ENCODE measurements at regions not wholly inside any gene's neighbourhood (a gene's known extent, or its start where the extent isn't known, plus 50 kb on each side); places are given as distances from the start of the nearest gene placed in this dataset.
"Not testable (repeated sequence)": the region's sequence is repeated elsewhere in the genome, so short reads cannot be mapped to it uniquely, and the experiment has no call there.

- Mint-ChIP-seq H3K27ac (no peak overlapping the region), H3K4me3 (no peak overlapping the region), H3K36me3 (no peaks in the 10 kb centered on the region), H3K4me1 (no peaks in the 10 kb centered on the region), H3K27me3 (peaks cover 10% of the 10 kb centered on the region), H3K9me3 (ENCODE audit: low read depth) (no peaks in the 10 kb centered on the region)
- CTCF ChIA-PET, result no interaction called here
- DNase-seq, result no peak
- ATAC-seq, result no peak
Measured at GRCh38 chr6:134819236-134819635, 130.7 kb downstream of the ALDH8A1 start.

DNA sequence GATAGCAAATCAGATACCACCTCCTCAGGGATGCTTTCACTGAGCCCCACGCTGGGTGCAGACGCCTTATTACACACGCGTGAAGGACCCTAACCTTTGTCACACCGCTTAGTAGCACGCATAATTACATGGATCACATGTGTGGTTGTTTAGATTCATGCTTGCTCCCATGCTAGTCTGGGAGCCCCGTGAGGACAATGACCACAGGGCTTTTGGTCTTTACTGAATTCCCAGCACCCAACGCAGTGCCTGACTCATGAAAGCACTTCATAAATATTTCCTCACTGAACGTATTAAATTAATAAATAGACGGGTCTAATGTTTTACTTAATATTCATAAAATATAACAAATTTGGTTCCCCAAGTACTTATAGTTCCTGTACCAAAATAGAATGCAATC is 132.5 kb downstream of the ALDH8A1 start:
- H3K27me3 Mint-ChIP-seq, result peaks cover 8% of the 10 kb centered on the region
- H3K36me3 Mint-ChIP-seq, result no peaks in the 10 kb centered on the region
- no peak for ATAC-seq
- no peak overlapping the region for H3K27ac Mint-ChIP-seq
- no peak for DNase-seq
- no peaks in the 10 kb centered on the region for H3K9me3 Mint-ChIP-seq (ENCODE audit: low read depth)
- CTCF ChIA-PET, result interaction anchor here (0.7 kb wide), 1 partner anchor 657 kb away, joined by 4 read pairs; no protein-coding TSS in a partner anchor
- H3K4me3 Mint-ChIP-seq, result no peak overlapping the region
- H3K4me1 Mint-ChIP-seq, result no peaks in the 10 kb centered on the region

- H3K27ac Mint-ChIP-seq, result no peak overlapping the region
- CTCF ChIA-PET, result no interaction called here
- H3K27me3 Mint-ChIP-seq, result peaks cover 4% of the 10 kb centered on the region
- no peaks in the 10 kb centered on the region for H3K9me3 Mint-ChIP-seq (ENCODE audit: low read depth)
- no peak overlapping the region for H3K4me3 Mint-ChIP-seq
- no peaks in the 10 kb centered on the region for H3K36me3 Mint-ChIP-seq
- ATAC-seq (no peak), DNase-seq (no peak)
- H3K4me1 Mint-ChIP-seq, result no peaks in the 10 kb centered on the region
Measured at GRCh38 chr6:134816780-134817179, 133.1 kb downstream of the ALDH8A1 start.

- DNase-seq (no peak), ATAC-seq (no peak)
- H3K4me3 Mint-ChIP-seq, result no peak overlapping the region
- H3K9me3 Mint-ChIP-seq (ENCODE audit: low read depth), result no peaks in the 10 kb centered on the region
- H3K36me3 Mint-ChIP-seq, result no peaks in the 10 kb centered on the region
- no peak overlapping the region for H3K27ac Mint-ChIP-seq
- CTCF ChIA-PET, result no interaction called here
- no peaks in the 10 kb centered on the region for H3K4me1 Mint-ChIP-seq
- peaks cover 4% of the 10 kb centered on the region for H3K27me3 Mint-ChIP-seq
Measured at GRCh38 chr6:134816300-134816699, 133.6 kb downstream of the ALDH8A1 start.

GRCh38 chr6:134814076-134814695 is 135.7 kb downstream of the ALDH8A1 start:
- Mint-ChIP-seq H3K27me3 (peaks cover 13% of the 10 kb centered on the region), H3K4me3 (no peak overlapping the region), H3K4me1 (no peaks in the 10 kb centered on the region), H3K36me3 (no peaks in the 10 kb centered on the region), H3K9me3 (ENCODE audit: low read depth) (no peaks in the 10 kb centered on the region), H3K27ac (no peak overlapping the region)
- CTCF ChIA-PET, result no interaction called here
- no peak for DNase-seq
- ATAC-seq, result no peak

GRCh38 chr6:134813146-134813545 is 136.8 kb downstream of the ALDH8A1 start:
- Mint-ChIP-seq H3K4me1 (no peaks in the 10 kb centered on the region), H3K27ac (no peak overlapping the region), H3K27me3 (peaks cover 15% of the 10 kb centered on the region), H3K36me3 (no peaks in the 10 kb centered on the region), H3K9me3 (ENCODE audit: low read depth) (no peaks in the 10 kb centered on the region), H3K4me3 (no peak overlapping the region)
- no peak for DNase-seq
- CTCF ChIA-PET, result no interaction called here
- no peak for ATAC-seq

DNA sequence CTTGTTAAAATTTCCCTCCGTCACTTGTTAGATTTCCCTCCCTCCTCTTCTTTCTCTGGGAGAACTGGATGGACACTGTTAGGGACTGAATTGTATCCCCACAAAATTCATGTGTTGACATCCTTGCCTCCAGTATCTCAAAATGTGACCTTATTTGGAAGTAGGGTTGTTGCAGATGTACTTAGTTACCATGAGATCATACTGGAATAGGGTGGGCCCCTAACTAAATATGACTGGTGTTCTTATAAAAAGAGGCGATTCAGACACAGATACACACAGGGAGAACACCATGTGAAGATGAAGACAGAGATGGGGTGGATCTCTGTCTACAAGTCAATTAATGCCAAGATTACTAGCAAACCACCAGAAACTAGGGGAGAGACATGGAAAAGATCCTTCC is 139.5 kb downstream of the ALDH8A1 start:
- Mint-ChIP-seq H3K27me3 (peaks cover 33% of the 10 kb centered on the region), H3K9me3 (ENCODE audit: low read depth) (no peaks in the 10 kb centered on the region), H3K4me1 (no peaks in the 10 kb centered on the region), H3K36me3 (no peaks in the 10 kb centered on the region), H3K4me3 (no peak overlapping the region), H3K27ac (no peak overlapping the region)
- CTCF ChIA-PET, result no interaction called here
- ATAC-seq (no peak), DNase-seq (no peak)

GRCh38 chr6:134809130-134809529 is 140.8 kb downstream of the ALDH8A1 start:
- H3K4me1 Mint-ChIP-seq, result no peaks in the 10 kb centered on the region
- no peak for DNase-seq
- H3K4me3 Mint-ChIP-seq, result no peak overlapping the region
- H3K36me3 Mint-ChIP-seq, result no peaks in the 10 kb centered on the region
- H3K27me3 Mint-ChIP-seq, result peaks cover 35% of the 10 kb centered on the region
- ATAC-seq, result no peak
- no peak overlapping the region for H3K27ac Mint-ChIP-seq
- H3K9me3 Mint-ChIP-seq (ENCODE audit: low read depth), result no peaks in the 10 kb centered on the region
- CTCF ChIA-PET, result no interaction called here

DNA sequence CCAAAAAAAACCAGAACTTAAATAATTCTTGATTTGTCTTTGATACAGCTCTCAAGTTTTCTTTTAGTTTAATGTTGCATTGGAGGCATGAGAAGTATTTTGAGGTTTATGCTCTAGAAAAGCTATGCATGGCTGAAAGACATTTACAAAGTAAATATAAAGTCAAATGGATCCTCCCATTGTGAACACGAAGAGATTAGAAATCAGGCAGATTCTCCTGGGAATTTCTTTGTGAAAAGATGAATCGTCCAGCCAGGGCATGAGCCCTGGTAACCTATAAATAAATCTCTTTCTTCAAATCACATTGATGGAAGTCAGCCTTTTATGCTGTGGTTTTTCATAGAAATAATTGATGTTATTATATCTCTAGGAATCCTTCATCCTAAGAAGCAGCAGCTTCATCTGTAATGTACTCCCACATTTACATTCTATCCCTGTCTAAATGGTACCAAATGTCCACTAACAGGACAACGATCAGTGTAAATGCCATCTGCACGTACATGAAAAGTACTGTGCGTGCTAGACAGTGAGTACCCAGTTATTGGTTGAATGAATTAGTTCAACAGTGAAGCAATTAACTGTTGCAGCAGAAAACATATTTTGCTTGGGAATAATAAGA is 143.6 kb downstream of the ALDH8A1 start:
- Mint-ChIP-seq H3K4me3 (no peak overlapping the region), H3K4me1 (no peaks in the 10 kb centered on the region), H3K36me3 (no peaks in the 10 kb centered on the region), H3K27me3 (peaks cover 39% of the 10 kb centered on the region), H3K27ac (no peak overlapping the region), H3K9me3 (ENCODE audit: low read depth) (no peaks in the 10 kb centered on the region)
- DNase-seq (no peak), ATAC-seq (no peak)
- CTCF ChIA-PET, result no interaction called here

DNA sequence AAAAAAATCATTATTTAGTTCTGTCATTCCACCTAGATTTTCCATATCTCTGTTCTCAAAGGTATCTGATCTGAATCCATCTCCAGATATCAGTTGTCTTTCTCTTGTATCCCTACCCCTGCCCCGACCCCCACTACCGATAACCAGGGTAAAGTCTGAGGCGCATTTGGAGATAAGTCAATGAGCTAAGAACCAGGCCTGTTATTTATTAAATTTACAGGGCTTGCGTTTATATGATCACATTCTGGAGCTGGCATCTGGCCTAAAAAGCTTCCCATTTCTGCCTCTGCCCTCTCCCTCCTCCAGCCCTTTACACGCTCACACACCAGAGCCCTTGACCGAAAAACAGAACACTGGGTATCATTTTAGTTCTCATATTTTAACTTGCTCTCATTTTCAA is 144.7 kb downstream of the ALDH8A1 start:
- CTCF ChIA-PET, result no interaction called here
- Mint-ChIP-seq H3K36me3 (no peaks in the 10 kb centered on the region), H3K9me3 (ENCODE audit: low read depth) (no peaks in the 10 kb centered on the region), H3K4me3 (no peak overlapping the region), H3K4me1 (no peaks in the 10 kb centered on the region), H3K27ac (no peak overlapping the region), H3K27me3 (peaks cover 38% of the 10 kb centered on the region)
- ATAC-seq (no peak), DNase-seq (no peak)

DNA sequence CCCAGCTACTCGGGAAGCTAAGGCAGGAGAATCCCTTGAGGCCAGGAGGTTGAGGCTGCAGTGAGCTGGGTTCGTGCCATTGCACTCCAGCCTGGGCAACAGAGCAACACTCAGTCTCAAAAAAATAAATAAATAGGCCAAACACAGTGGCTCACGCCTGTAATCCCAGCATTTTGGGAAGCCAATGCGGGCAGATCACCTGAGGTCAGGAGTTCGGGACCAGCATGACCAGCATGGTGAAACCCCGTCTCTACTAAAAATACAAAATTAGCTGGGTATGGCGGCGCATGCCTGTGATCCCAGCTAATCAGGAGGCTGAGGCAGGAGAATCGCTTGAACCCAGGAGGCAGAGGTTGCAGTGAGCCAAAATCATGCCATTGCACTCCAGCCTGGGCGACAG is 145.6 kb downstream of the ALDH8A1 start:
- peaks cover 37% of the 10 kb centered on the region for H3K27me3 Mint-ChIP-seq
- ATAC-seq; DNase-seq; H3K36me3 Mint-ChIP-seq; H3K4me1 Mint-ChIP-seq; CTCF ChIA-PET; H3K9me3 Mint-ChIP-seq (ENCODE audit: low read depth); H3K27ac Mint-ChIP-seq; H3K4me3 Mint-ChIP-seq: not testable (repeated sequence)

- Mint-ChIP-seq H3K36me3 (no peaks in the 10 kb centered on the region), H3K9me3 (ENCODE audit: low read depth) (no peaks in the 10 kb centered on the region), H3K4me1 (no peaks in the 10 kb centered on the region), H3K27ac (no peak overlapping the region), H3K27me3 (peaks cover 35% of the 10 kb centered on the region), H3K4me3 (no peak overlapping the region)
- CTCF ChIA-PET, result interaction anchor here (0.6 kb wide), 1 partner anchor 24 kb away, joined by 3 read pairs; no protein-coding TSS in a partner anchor
- DNase-seq (no peak), ATAC-seq (no peak)
Measured at GRCh38 chr6:134802426-134803058, 147.4 kb downstream of the ALDH8A1 start.

DNA sequence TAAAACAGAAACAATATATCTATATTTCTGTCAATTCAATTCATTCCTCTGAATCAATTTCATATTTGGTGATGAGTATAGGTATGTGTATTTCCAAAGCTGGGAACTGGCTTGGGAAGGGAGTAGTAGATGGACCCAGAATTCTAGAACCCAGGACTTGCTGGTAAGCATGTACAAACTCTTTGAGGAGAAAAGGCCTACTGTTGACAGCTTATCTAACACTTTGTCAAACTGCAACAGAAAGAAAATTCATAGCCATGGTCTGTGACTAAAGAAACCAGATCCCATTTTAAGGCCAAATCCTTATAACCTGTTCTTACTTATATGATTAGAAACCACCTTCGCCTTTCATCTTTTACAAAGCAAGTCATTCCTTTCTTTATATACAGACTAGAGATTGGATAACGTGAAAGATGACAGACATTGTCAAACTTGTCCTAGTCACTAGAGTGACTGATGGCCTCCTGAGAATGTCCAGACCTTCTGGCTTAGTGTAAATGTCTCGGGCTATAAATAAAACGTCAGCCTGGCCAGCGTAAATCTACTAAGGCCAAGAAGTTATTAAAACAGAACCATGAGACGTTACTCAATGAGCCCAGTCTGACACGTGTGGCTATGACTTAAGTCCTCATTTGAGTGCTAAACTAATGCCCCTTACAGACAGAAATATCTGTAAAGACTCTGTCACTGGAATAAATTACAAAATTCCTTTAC is 152.3 kb downstream of the ALDH8A1 start:
- H3K4me3 Mint-ChIP-seq, result no peak overlapping the region
- peaks cover 19% of the 10 kb centered on the region for H3K27me3 Mint-ChIP-seq
- H3K4me1 Mint-ChIP-seq, result no peaks in the 10 kb centered on the region
- ATAC-seq (no peak), DNase-seq (no peak)
- peaks cover 2% of the 10 kb centered on the region for H3K9me3 Mint-ChIP-seq (ENCODE audit: low read depth)
- no peaks in the 10 kb centered on the region for H3K36me3 Mint-ChIP-seq
- no peak overlapping the region for H3K27ac Mint-ChIP-seq
- CTCF ChIA-PET, result no interaction called here

GRCh38 chr6:134795691-134796090 is 154.2 kb downstream of the ALDH8A1 start:
- DNase-seq, result no peak
- no peaks in the 10 kb centered on the region for H3K4me1 Mint-ChIP-seq
- H3K36me3 Mint-ChIP-seq, result no peaks in the 10 kb centered on the region
- peaks cover 17% of the 10 kb centered on the region for H3K27me3 Mint-ChIP-seq
- no peak overlapping the region for H3K4me3 Mint-ChIP-seq
- ATAC-seq, result no peak
- CTCF ChIA-PET, result no interaction called here
- no peak overlapping the region for H3K27ac Mint-ChIP-seq
- peaks cover 6% of the 10 kb centered on the region for H3K9me3 Mint-ChIP-seq (ENCODE audit: low read depth)

Measured in activated CD8-positive, alpha-beta memory T cell treated with anti-CD3 and anti-CD28 coated beads, Interleukin-2, amount 10 ng/mL, durations not matched to agents 7 days and 5 days (primary cell).